ENCODE measurements at regions not wholly inside any gene's neighbourhood (a gene's known extent, or its start where the extent isn't known, plus 50 kb on each side); places are given as distances from the start of the nearest gene placed in this dataset.

- TF ChIP-seq BRF2 (CRISPR knock-in tag; IDR thresholded peaks at IDR 0.05) (no peak), U2AF1 (optimal IDR thresholded peaks at IDR 0.05; ENCODE audit: low read depth, low read length) (no peak), PHF21A (CRISPR knock-in tag; IDR thresholded peaks at IDR 0.05) (no peak), ZNF513 (CRISPR knock-in tag; conservative IDR thresholded peaks at IDR 0.05) (no peak), ARID2 (CRISPR knock-in tag; IDR thresholded peaks at IDR 0.05; ENCODE audit: borderline replicate concordance) (no peak)
These were observed 258.6 kb upstream of the MKI67 start (continued) for GRCh38 chr10:128384831-128385230.

GRCh38 chr10:128386231-128386630, 260.0 kb upstream of the MKI67 start:
- H3K27me3 ChIP-seq (ENCODE audit: control insufficient read depth in 1 of 2, insufficient read depth in 2 of 2, low read length in 2 of 2) = peaks cover 0 to 21% of the 10 kb centered on the region in 2 experiments; a peak in 2 of 5 replicates
- no peak overlapping the region for H3K27ac ChIP-seq (ENCODE audit: extremely low read length, insufficient read depth, low read length)
- H3K4me3 ChIP-seq (replicated peaks in 1 of 3; ENCODE audit: insufficient read depth in 1 of 3, low read depth in 2 of 3, low read length in 3 of 3) = no peak overlapping the region
- H3K4me2 ChIP-seq (ENCODE audit: low read depth, low read length) = no peak overlapping the region
- CTCF ChIA-PET (ENCODE audit: low intra/inter-chr PET ratio, low total read pairs) = no interaction called here
- no peak overlapping the region for H3K9ac ChIP-seq (ENCODE audit: insufficient read depth, low read depth, low read length)
- DNase-seq (ENCODE audit: low spot score) (no peak), ATAC-seq (no peak), FAIRE-seq (no peak)
- H2AFZ ChIP-seq (ENCODE audit: low read length) = no peak overlapping the region
- no TSS peak for BruUV-seq (replicated peaks)
- in situ Hi-C loops (cut with HindIII; ENCODE audit: extremely low pct_ligation_motif_present, low pct_unique_long_range_greater_than_20kb) (no loop called here), intact Hi-C loops (cut with micrococcal nuclease; ENCODE audit: unreplicated experiment) (no loop called here)
- H3K79me2 ChIP-seq (ENCODE audit: insufficient read depth, low read length) = no peaks in the 10 kb centered on the region
- POLR2A ChIA-PET = no interaction called here
- no peaks in the 10 kb centered on the region for H3K9me3 ChIP-seq (ENCODE audit: low read length)
- TF ChIP-seq RAD21 (CRISPR knock-in tag; IDR thresholded peaks at IDR 0.05) (no peak), THRA (CRISPR knock-in tag; IDR thresholded peaks at IDR 0.05; ENCODE audit: borderline replicate concordance) (no peak), ZNF577 (CRISPR knock-in tag; IDR thresholded peaks at IDR 0.05; ENCODE audit: borderline replicate concordance, low read depth) (no peak), SKI (IDR thresholded peaks at IDR 0.05; ENCODE audit: partially characterized antibody) (no peak), XBP1 (CRISPR knock-in tag; IDR thresholded peaks at IDR 0.05) (no peak)
- no peaks in the 10 kb centered on the region for H3K4me1 ChIP-seq (ENCODE audit: insufficient read depth, low read length)
- H4K20me1 ChIP-seq (ENCODE audit: insufficient read depth, low read length) = no peaks in the 10 kb centered on the region
- WGBS (ENCODE audit: low lambda C conversion rate) = 14% methylated on average over 7 of the region's 7 CpGs
- H3K36me3 ChIP-seq (replicated peaks in 1 of 2; ENCODE audit: control insufficient read depth in 1 of 2, insufficient read depth in 2 of 2, low read length in 2 of 2) = no peaks in the 10 kb centered on the region

Measured in HepG2 (cell line).